ENCODE measurements at regions not wholly inside any gene's neighbourhood (a gene's known extent, or its start where the extent isn't known, plus 50 kb on each side); places are given as distances from the start of the nearest gene placed in this dataset.
A peak's percentile ranks its signal among the peaks of the same experiment; 100 is the strongest.

GRCh38 chr11:128029219-128029722 lies 558.1 kb downstream of the ETS1 start:
- TF ChIP-seq CTCF (conservative IDR thresholded peaks at IDR 0.05; ENCODE audit: low read length) = no peak
- DNase-seq (ENCODE audit: low read depth) = peak; percentile 34

GRCh38 chr11:128026596-128026995 lies 560.8 kb downstream of the ETS1 start:
- peak; percentile 97 for DNase-seq (ENCODE audit: low read depth)
- H3K4me3 ChIP-seq (ENCODE audit: low read length) = no peak overlapping the region
- no peak for TF ChIP-seq CTCF (conservative IDR thresholded peaks at IDR 0.05; ENCODE audit: low read length)

More at GRCh38 chr11:128029219-128029722, 558.1 kb downstream of the ETS1 start:
- no peak overlapping the region for H3K4me3 ChIP-seq (ENCODE audit: low read length)

- TF ChIP-seq CTCF (conservative IDR thresholded peaks at IDR 0.05; ENCODE audit: low read length) = no peak
- H3K4me3 ChIP-seq (ENCODE audit: low read length) = no peak overlapping the region
- DNase-seq (ENCODE audit: low read depth) = no peak
Measured at GRCh38 chr11:128022761-128023160, 564.6 kb downstream of the ETS1 start.

- TF ChIP-seq CTCF (conservative IDR thresholded peaks at IDR 0.05; ENCODE audit: low read length) = no peak
- DNase-seq (ENCODE audit: low read depth) = peak; percentile 50
- H3K4me3 ChIP-seq (ENCODE audit: low read length) = no peak overlapping the region
Measured at GRCh38 chr11:128022007-128022368, 565.4 kb downstream of the ETS1 start.

GRCh38 chr11:128021349-128022006 lies 565.9 kb downstream of the ETS1 start:
- H3K4me3 ChIP-seq (ENCODE audit: low read length) = no peak overlapping the region
- TF ChIP-seq CTCF (conservative IDR thresholded peaks at IDR 0.05; ENCODE audit: low read length) = peak; percentile 68
- DNase-seq (ENCODE audit: low read depth) = peak; percentile 45

- no peak for DNase-seq (ENCODE audit: low read depth)
- H3K4me3 ChIP-seq (ENCODE audit: low read length) = no peak overlapping the region
- TF ChIP-seq CTCF (conservative IDR thresholded peaks at IDR 0.05; ENCODE audit: low read length) = no peak
Measured at GRCh38 chr11:128018692-128019091, 568.7 kb downstream of the ETS1 start.

- no peak for TF ChIP-seq CTCF (conservative IDR thresholded peaks at IDR 0.05; ENCODE audit: low read length)
- no peak overlapping the region for H3K4me3 ChIP-seq (ENCODE audit: low read length)
- no peak for DNase-seq (ENCODE audit: low read depth)
Measured at GRCh38 chr11:128005562-128005961, 581.8 kb downstream of the ETS1 start.
